ENCODE measurements at regions not wholly inside any gene's neighbourhood (a gene's known extent, or its start where the extent isn't known, plus 50 kb on each side); places are given as distances from the start of the nearest gene placed in this dataset.

DNA sequence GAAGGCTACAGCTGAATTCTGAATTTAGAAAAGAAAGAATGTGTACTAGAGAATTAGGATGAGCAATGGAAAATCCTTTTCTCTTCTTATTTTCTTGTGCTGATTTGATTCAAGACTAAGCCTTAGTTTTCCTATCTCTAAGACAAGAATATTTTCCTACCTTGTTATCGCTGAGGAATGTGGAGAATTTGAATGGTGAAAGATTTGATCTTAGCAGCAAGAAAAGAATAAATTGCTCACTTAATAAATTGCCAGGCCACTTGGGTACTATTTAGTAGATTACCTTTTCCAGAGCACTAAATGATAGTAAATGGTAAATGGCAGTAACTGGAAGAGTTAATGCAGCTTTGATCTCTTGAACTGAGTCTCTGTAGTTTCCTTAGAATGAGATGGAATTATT, 145.7 kb upstream of the MEIS2 start:
- TF ChIP-seq, protein P1, sequence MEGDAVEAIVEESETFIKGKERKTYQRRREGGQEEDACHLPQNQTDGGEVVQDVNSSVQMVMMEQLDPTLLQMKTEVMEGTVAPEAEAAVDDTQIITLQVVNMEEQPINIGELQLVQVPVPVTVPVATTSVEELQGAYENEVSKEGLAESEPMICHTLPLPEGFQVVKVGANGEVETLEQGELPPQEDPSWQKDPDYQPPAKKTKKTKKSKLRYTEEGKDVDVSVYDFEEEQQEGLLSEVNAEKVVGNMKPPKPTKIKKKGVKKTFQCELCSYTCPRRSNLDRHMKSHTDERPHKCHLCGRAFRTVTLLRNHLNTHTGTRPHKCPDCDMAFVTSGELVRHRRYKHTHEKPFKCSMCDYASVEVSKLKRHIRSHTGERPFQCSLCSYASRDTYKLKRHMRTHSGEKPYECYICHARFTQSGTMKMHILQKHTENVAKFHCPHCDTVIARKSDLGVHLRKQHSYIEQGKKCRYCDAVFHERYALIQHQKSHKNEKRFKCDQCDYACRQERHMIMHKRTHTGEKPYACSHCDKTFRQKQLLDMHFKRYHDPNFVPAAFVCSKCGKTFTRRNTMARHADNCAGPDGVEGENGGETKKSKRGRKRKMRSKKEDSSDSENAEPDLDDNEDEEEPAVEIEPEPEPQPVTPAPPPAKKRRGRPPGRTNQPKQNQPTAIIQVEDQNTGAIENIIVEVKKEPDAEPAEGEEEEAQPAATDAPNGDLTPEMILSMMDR (IDR thresholded peaks at IDR 0.05), result no peak
- TF ChIP-seq POLR2AphosphoS5 (IDR thresholded peaks at IDR 0.05; ENCODE audit: insufficient read depth in 1 of 2, low read depth in 1 of 2), result no peak

Data from vagina (tissue), 2 donors.